SK-N-SH (cell line): ENCODE measurements at regions not wholly inside any gene's neighbourhood (a gene's known extent, or its start where the extent isn't known, plus 50 kb on each side); places are given as distances from the start of the nearest gene placed in this dataset.

Experiments
- CTCF ChIA-PET: fragments of 300-600, 350-600 bp; formaldehyde crosslinking; extraction: SDS; loops from one replicate; lab custom pipeline; 2021; lab: Yijun Ruan, JAX
- POLR2A ChIA-PET: fragments of 350-600 bp; sonication (Branson Sonifier 250); formaldehyde crosslinking; extraction: SDS; loops from one replicate; lab custom pipeline; 2020; ENCODE audit warnings: antibody characterized with exemption, inconsistent platforms; lab: Yijun Ruan, JAX
- DNase-seq: peaks from one replicate; pipeline ENCODE4 v3.0.0; 2012
- H2AFZ ChIP-seq: fragments of 200-600 bp; sonication (generic); 2 replicates; pipeline ENCODE4 v1.8.1; 2016; ENCODE audit warnings: antibody characterized with exemption, mild to moderate bottlenecking, low read depth
- H3F3A ChIP-seq: fragments of 200-600 bp; sonication (generic); replicated peaks from 2 replicates; pipeline ENCODE3; 2016; ENCODE audit warnings: antibody characterized with exemption, mild to moderate bottlenecking; ENCODE audit not compliant: insufficient read depth
- H3K27ac ChIP-seq, 2 experiments: fragments of 200-500 bp in 1 of 2; fragments of 200-600 bp in 1 of 2; sonication (Bioruptor generic) in 1 of 2; sonication (generic), shearing (Covaris generic) in 1 of 2; 2 replicates each; pipeline versions ENCODE4 v1.5.1 to v1.6.1; 2014 to 2016; ENCODE audit warnings: low read depth in 2 of 2, inconsistent platforms in 1 of 2, low read length in 1 of 2, mild to moderate bottlenecking in 1 of 2, mixed read lengths in 1 of 2
- H3K27me3 ChIP-seq: fragments of 200-600 bp; sonication (generic), shearing (Covaris generic); 2 replicates; pipeline ENCODE4 v1.6.1; 2016; ENCODE audit warnings: mixed run types; ENCODE audit not compliant: insufficient read depth
- H3K36me3 ChIP-seq, 2 experiments: fragments of 200-500 bp in 1 of 2; fragments of 200-600 bp in 1 of 2; sonication (Bioruptor generic) in 1 of 2; sonication (generic) in 1 of 2; replicated peaks in 1 of 2; 2 replicates each; pipeline versions ENCODE3 to v1.5.1; 2014 to 2016; ENCODE audit warnings: low read length in 1 of 2, mild to moderate bottlenecking in 1 of 2; ENCODE audit not compliant: insufficient read depth in 2 of 2, control insufficient read depth in 1 of 2
- H3K4me1 ChIP-seq, 2 experiments: fragments of 200-500 bp in 1 of 2; fragments of 200-600 bp in 1 of 2; sonication (Bioruptor generic) in 1 of 2; sonication (generic), shearing (Covaris generic) in 1 of 2; 2 replicates each; pipeline versions ENCODE4 v1.5.1 to v1.6.1; 2014 to 2016; ENCODE audit warnings: low read depth in 1 of 2, low read length in 1 of 2, mixed run types in 1 of 2; ENCODE audit not compliant: insufficient read depth in 2 of 2, control insufficient read depth in 1 of 2
- H3K4me2 ChIP-seq: fragments of 200-600 bp; sonication (generic), shearing (Covaris generic); 2 replicates; pipeline ENCODE4 v1.6.1; 2017; ENCODE audit warnings: mixed run types
- H3K4me3 ChIP-seq, 2 experiments: fragments of 200-500 bp in 1 of 2; fragments of 200-600 bp in 1 of 2; sonication (Bioruptor generic) in 1 of 2; sonication (generic), shearing (Covaris generic) in 1 of 2; 2 replicates each; pipeline versions ENCODE4 v1.5.1 to v1.8.1; 2014 to 2016; ENCODE audit warnings: low read depth in 2 of 2, inconsistent platforms in 1 of 2, low read length in 1 of 2, mild to moderate bottlenecking in 1 of 2, mixed read lengths in 1 of 2, moderate library complexity in 1 of 2
- H3K79me2 ChIP-seq: fragments of 200-600 bp; sonication (generic); 2 replicates; pipeline ENCODE4 v1.8.1; 2017; ENCODE audit warnings: mild to moderate bottlenecking; ENCODE audit not compliant: insufficient read depth
- H3K9ac ChIP-seq: fragments of 200-600 bp; sonication (generic); 2 replicates; pipeline ENCODE4 v1.6.1; 2017; ENCODE audit warnings: mixed run types
- H3K9me2 ChIP-seq: fragments of 200-600 bp; sonication (generic); 2 replicates; pipeline ENCODE4 v1.6.1; 2017; ENCODE audit warnings: mixed run types
- H3K9me3 ChIP-seq: fragments of 200-600 bp; sonication (generic); 2 replicates; pipeline ENCODE4 v1.6.1; 2017; ENCODE audit warnings: mixed run types, mild to moderate bottlenecking, moderate library complexity
- H4K20me1 ChIP-seq: fragments of 200-600 bp; sonication (generic); 2 replicates; pipeline ENCODE4 v1.6.1; 2017; ENCODE audit warnings: mild to moderate bottlenecking, mixed run types; ENCODE audit not compliant: insufficient read depth
- CHD2 ChIP-seq: fragments of 150-350 bp; IDR thresholded peaks from 2 replicates; pipeline ENCODE4 v1.6.1; 2018; ENCODE audit warnings: low read length; ENCODE audit not compliant: partially characterized antibody
- ELF1 ChIP-seq: IDR thresholded peaks from 2 replicates; pipeline ENCODE4 v1.4.0; 2012
- EZH2phosphoT487 ChIP-seq: fragments of 200-600 bp; sonication (generic); IDR thresholded peaks from 2 replicates; pipeline ENCODE4 v1.6.1; 2017; ENCODE audit warnings: low read depth, mixed run types, mild to moderate bottlenecking, antibody characterized with exemption, moderate library complexity, borderline replicate concordance
- FOSL2 ChIP-seq: IDR thresholded peaks from 2 replicates; pipeline ENCODE4 v1.4.0; 2012; ENCODE audit warnings: low read depth, mild to moderate bottlenecking, moderate library complexity, borderline replicate concordance
- FOXJ3 ChIP-seq: sonication (generic); formaldehyde crosslinking; IDR thresholded peaks from 2 replicates; pipeline ENCODE4 v1.5.1; 2020; ENCODE audit warnings: mild to moderate bottlenecking, missing genetic modification reagents
- GATA2 ChIP-seq: sonication (generic); formaldehyde crosslinking; IDR thresholded peaks from 2 replicates; pipeline ENCODE4 v1.5.0; 2020; ENCODE audit warnings: mild to moderate bottlenecking, missing genetic modification reagents
- IRF3 ChIP-seq: fragments of 150-350 bp; IDR thresholded peaks from 2 replicates; pipeline ENCODE4 v1.6.1; 2016; ENCODE audit warnings: mild to moderate bottlenecking, low read depth, low read length
- JUND ChIP-seq: IDR thresholded peaks from 2 replicates; pipeline ENCODE4 v1.4.0; 2012
- MEF2A ChIP-seq: IDR thresholded peaks from 2 replicates; pipeline ENCODE4 v1.4.0; 2012; ENCODE audit warnings: low read depth, borderline replicate concordance
- NFIC ChIP-seq: IDR thresholded peaks from 2 replicates; pipeline ENCODE4 v1.4.0; 2012; ENCODE audit warnings: borderline replicate concordance
- RAD21 ChIP-seq: IDR thresholded peaks from 2 replicates; pipeline ENCODE4 v1.6.1; 2012; ENCODE audit warnings: mild to moderate bottlenecking, low read length
- RXRA ChIP-seq: IDR thresholded peaks from 2 replicates; pipeline ENCODE4 v1.4.0; 2012; ENCODE audit warnings: low read depth, mild to moderate bottlenecking, borderline replicate concordance
- SIN3A ChIP-seq: IDR thresholded peaks from 2 replicates; pipeline ENCODE4 v1.6.1; 2012; ENCODE audit warnings: low read depth, mild to moderate bottlenecking, low read length, moderate library complexity, borderline replicate concordance
- TCF12 ChIP-seq: IDR thresholded peaks from 2 replicates; pipeline ENCODE4 v1.4.0; 2012
- USF2 ChIP-seq: fragments of 150-350 bp; IDR thresholded peaks from 2 replicates; pipeline ENCODE4 v1.6.1; 2017; ENCODE audit warnings: antibody characterized with exemption, low read length, low read depth, borderline replicate concordance
- ZBTB33 ChIP-seq: IDR thresholded peaks from 2 replicates; pipeline ENCODE4 v1.4.0; 2012; ENCODE audit warnings: low read depth, borderline replicate concordance
- WGBS: methylation state at CpG from one replicate; pipeline ENCODE4 v1.1.6; 2017; ENCODE audit warnings: low lambda C conversion rate; 5-methylcytosine and 5-hydroxymethylcytosine counted together

GRCh38 chr1:78283691-78284090 lies 207.1 kb upstream of the PTGFR start:
- Histone ChIP-seq H3K27me3 (no peaks in the 10 kb centered on the region), H3K9ac (no peak overlapping the region), H3K36me3 (no peaks in the 10 kb centered on the region), H3K4me1 (peaks cover 2 to 9% of the 10 kb centered on the region in 2 experiments; a peak in 2 of 4 replicates), H3K9me2 (no peaks in the 10 kb centered on the region), H3K9me3 (no peaks in the 10 kb centered on the region), H3K27ac (no peak overlapping the region), H3K4me3 (no peak overlapping the region), H3K4me2 (no peak overlapping the region), H2AFZ (no peak overlapping the region), H4K20me1 (no peaks in the 10 kb centered on the region), H3F3A (peaks cover 9% of the 10 kb centered on the region), H3K79me2 (no peaks in the 10 kb centered on the region)
- TF ChIP-seq FOSL2 = no peak
- DNase-seq = no peak
- ChIA-PET POLR2A (no interaction called here), CTCF (no interaction called here)
- WGBS = 5% methylated on average over 2 of the region's 2 CpGs

DNA sequence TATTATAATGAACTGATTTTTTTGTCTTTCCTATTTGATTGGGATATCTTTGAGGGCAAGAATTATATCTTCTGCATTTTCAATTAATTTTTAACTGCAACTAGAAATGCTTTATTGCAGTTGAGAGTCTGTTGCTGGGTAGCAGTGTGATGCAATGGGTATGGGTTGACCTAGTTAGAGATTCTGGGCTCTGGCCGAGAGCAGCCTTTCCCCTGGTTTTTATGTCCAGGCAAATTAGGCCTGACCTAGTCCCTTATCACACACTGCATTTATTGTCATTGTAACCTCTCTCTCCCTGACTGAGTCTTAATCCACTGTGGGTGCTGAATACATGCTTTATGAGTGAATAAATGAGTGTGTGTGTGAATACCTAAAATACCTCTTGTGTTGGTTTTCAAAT lies 206.4 kb upstream of the PTGFR start:
- ChIA-PET CTCF (no interaction called here), POLR2A (no interaction called here)
- no peak overlapping the region for H3K4me2 ChIP-seq
- no peaks in the 10 kb centered on the region for H3K36me3 ChIP-seq
- H3K27me3 ChIP-seq = no peaks in the 10 kb centered on the region
- H3K27ac ChIP-seq = no peak overlapping the region
- H3K79me2 ChIP-seq = no peaks in the 10 kb centered on the region
- H3K9me2 ChIP-seq = no peaks in the 10 kb centered on the region
- H3K4me1 ChIP-seq = peaks cover 2 to 4% of the 10 kb centered on the region in 2 experiments; a peak in 1 of 4 replicates
- no peaks in the 10 kb centered on the region for H3K9me3 ChIP-seq
- 77% methylated on average over 1 of the region's 1 CpG for WGBS
- H2AFZ ChIP-seq = no peak overlapping the region
- no peak for DNase-seq
- no peak overlapping the region for H3K9ac ChIP-seq
- no peaks in the 10 kb centered on the region for H4K20me1 ChIP-seq
- peaks cover 2% of the 10 kb centered on the region for H3F3A ChIP-seq
- TF ChIP-seq JUND (no peak), USF2 (no peak), NFIC (no peak), FOXJ3 (no peak), IRF3 (no peak), GATA2 (CRISPR knock-in tag) (no peak), MEF2A (no peak), RXRA (no peak), EZH2phosphoT487 (no peak)
- no peak overlapping the region for H3K4me3 ChIP-seq

DNA sequence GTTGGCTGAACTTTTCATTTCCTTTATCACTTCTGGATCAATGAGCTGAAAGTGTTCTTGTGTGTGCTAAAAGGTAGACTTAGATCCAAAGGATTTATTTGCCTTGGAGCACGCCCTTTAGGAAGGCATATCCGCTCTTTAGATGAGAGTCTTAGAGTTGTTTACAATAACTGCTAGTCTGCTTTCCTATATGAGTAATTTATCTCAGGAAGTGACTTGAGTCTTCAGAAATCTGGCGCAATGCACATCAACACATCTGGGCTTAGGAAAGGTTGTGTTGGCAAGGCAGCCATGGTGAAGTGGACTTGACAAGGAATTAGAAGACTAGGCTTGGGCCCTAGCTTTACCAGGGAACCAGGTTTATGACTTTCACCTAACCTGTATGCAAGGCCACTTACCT lies 204.1 kb upstream of the PTGFR start:
- ChIA-PET POLR2A (no interaction called here), CTCF (no interaction called here)
- H3K9ac ChIP-seq = no peak overlapping the region
- H3K4me3 ChIP-seq = no peak overlapping the region
- no peak overlapping the region for H2AFZ ChIP-seq
- H3K79me2 ChIP-seq = no peaks in the 10 kb centered on the region
- no peaks in the 10 kb centered on the region for H3F3A ChIP-seq
- no peak for DNase-seq
- no peaks in the 10 kb centered on the region for H4K20me1 ChIP-seq
- H3K36me3 ChIP-seq = no peaks in the 10 kb centered on the region
- H3K4me1 ChIP-seq = peaks cover 0 to 2% of the 10 kb centered on the region in 2 experiments; a peak in 2 of 4 replicates
- no peak overlapping the region for H3K4me2 ChIP-seq
- H3K27me3 ChIP-seq = no peaks in the 10 kb centered on the region
- TF ChIP-seq EZH2phosphoT487 (no peak), ELF1 (no peak), RXRA (no peak), CHD2 (no peak), ZBTB33 (no peak), RAD21 (no peak), JUND (no peak), SIN3A (no peak), TCF12 (no peak), FOSL2 (no peak)
- WGBS = 87% methylated on average over 3 of the region's 3 CpGs
- no peaks in the 10 kb centered on the region for H3K9me3 ChIP-seq
- H3K9me2 ChIP-seq = no peaks in the 10 kb centered on the region
- H3K27ac ChIP-seq = no peak overlapping the region
